ENCODE measurements at regions not wholly inside any gene's neighbourhood (a gene's known extent, or its start where the extent isn't known, plus 50 kb on each side); places are given as distances from the start of the nearest gene placed in this dataset.

GRCh38 chr1:98047171-98047570 is 126.3 kb upstream of the DPYD start:
- no peak for TF ChIP-seq CREB1 (IDR thresholded peaks at IDR 0.05; ENCODE audit: low read depth)
- TF ChIP-seq TEAD4 (IDR thresholded peaks at IDR 0.05) = no peak

- no peak for TF ChIP-seq EP300 (IDR thresholded peaks at IDR 0.05; ENCODE audit: borderline replicate concordance)
- TF ChIP-seq TEAD4 (IDR thresholded peaks at IDR 0.05) = no peak
- TF ChIP-seq TAF1 (IDR thresholded peaks at IDR 0.05; ENCODE audit: low read depth) = no peak
Observed at GRCh38 chr1:98045767-98046641, 125.2 kb upstream of the DPYD start.

GRCh38 chr1:98045211-98045766 is 124.5 kb upstream of the DPYD start:
- TF ChIP-seq CREB1 (IDR thresholded peaks at IDR 0.05; ENCODE audit: low read depth) = no peak
- no peak for TF ChIP-seq USF1 (IDR thresholded peaks at IDR 0.05)
- TF ChIP-seq TEAD4 (IDR thresholded peaks at IDR 0.05) = no peak
- no peak for TF ChIP-seq TAF1 (IDR thresholded peaks at IDR 0.05; ENCODE audit: low read depth)
- no peak for TF ChIP-seq EGR1 (IDR thresholded peaks at IDR 0.05)
- no peak for TF ChIP-seq ZBTB7A (IDR thresholded peaks at IDR 0.05; ENCODE audit: low read depth)
- no peak for TF ChIP-seq TCF12 (IDR thresholded peaks at IDR 0.05; ENCODE audit: low read depth)
- no peak for TF ChIP-seq REST (IDR thresholded peaks at IDR 0.05; ENCODE audit: low read depth)
- TF ChIP-seq EP300 (IDR thresholded peaks at IDR 0.05; ENCODE audit: borderline replicate concordance) = no peak
- TF ChIP-seq RAD21 (IDR thresholded peaks at IDR 0.05; ENCODE audit: low read depth) = no peak
- no peak for TF ChIP-seq FOXM1 (IDR thresholded peaks at IDR 0.05; ENCODE audit: borderline replicate concordance, low read depth)
- no peak for TF ChIP-seq MAX (IDR thresholded peaks at IDR 0.05)
- no peak for TF ChIP-seq YY1 (IDR thresholded peaks at IDR 0.05; ENCODE audit: low read depth)
- no peak for TF ChIP-seq NFIC (IDR thresholded peaks at IDR 0.05)
- no peak for TF ChIP-seq CEBPB (IDR thresholded peaks at IDR 0.05)

GRCh38 chr1:98044766-98045165 is 123.9 kb upstream of the DPYD start:
- TF ChIP-seq TAF1 (IDR thresholded peaks at IDR 0.05; ENCODE audit: low read depth) (no peak), MAX (IDR thresholded peaks at IDR 0.05) (no peak), EGR1 (IDR thresholded peaks at IDR 0.05) (no peak), REST (IDR thresholded peaks at IDR 0.05; ENCODE audit: low read depth) (no peak), USF1 (IDR thresholded peaks at IDR 0.05) (no peak), NFIC (IDR thresholded peaks at IDR 0.05) (no peak), FOXM1 (IDR thresholded peaks at IDR 0.05; ENCODE audit: borderline replicate concordance, low read depth) (no peak), CEBPB (IDR thresholded peaks at IDR 0.05) (no peak), YY1 (IDR thresholded peaks at IDR 0.05; ENCODE audit: low read depth) (no peak), TEAD4 (IDR thresholded peaks at IDR 0.05) (no peak)

GRCh38 chr1:98044071-98044697 is 123.3 kb upstream of the DPYD start:
- TF ChIP-seq TAF1 (IDR thresholded peaks at IDR 0.05; ENCODE audit: low read depth) = no peak
- TF ChIP-seq YY1 (IDR thresholded peaks at IDR 0.05; ENCODE audit: low read depth) = no peak
- no peak for TF ChIP-seq REST (IDR thresholded peaks at IDR 0.05; ENCODE audit: low read depth)
- no peak for TF ChIP-seq USF1 (IDR thresholded peaks at IDR 0.05)
- no peak for TF ChIP-seq TCF12 (IDR thresholded peaks at IDR 0.05; ENCODE audit: low read depth)
- TF ChIP-seq ZBTB7A (IDR thresholded peaks at IDR 0.05; ENCODE audit: low read depth) = no peak
- TF ChIP-seq RAD21 (IDR thresholded peaks at IDR 0.05; ENCODE audit: low read depth) = no peak
- no peak for TF ChIP-seq EGR1 (IDR thresholded peaks at IDR 0.05)
- TF ChIP-seq CEBPB (IDR thresholded peaks at IDR 0.05) = no peak
- no peak for TF ChIP-seq TEAD4 (IDR thresholded peaks at IDR 0.05)
- no peak for TF ChIP-seq NFIC (IDR thresholded peaks at IDR 0.05)

Measured in Ishikawa (cell line).